CD14-positive monocyte (primary cell): ENCODE measurements at regions not wholly inside any gene's neighbourhood (a gene's known extent, or its start where the extent isn't known, plus 50 kb on each side); places are given as distances from the start of the nearest gene placed in this dataset.

Experiments used
- DNase-seq, 3 donors: peaks; one replicate each; pipeline ENCODE4 v3.0.0-alpha.2; 2011 to 2022
- H2AFZ ChIP-seq: 2 replicates; pipeline ENCODE4 v1.6.0; 2012; ENCODE audit warnings: mild to moderate bottlenecking, low read depth, low read length, inconsistent platforms; ENCODE audit not compliant: insufficient read depth, poor library complexity, severe bottlenecking
- H3K27ac ChIP-seq, 2 donors: 1 replicate in 1 of 2; 2 replicates in 1 of 2; pipeline ENCODE4 v1.5.1; 2012 to 2013; ENCODE audit warnings: low read length in 2 of 2, control low read depth in 1 of 2, inconsistent platforms in 1 of 2, low read depth in 1 of 2, mild to moderate bottlenecking in 1 of 2
- H3K27me3 ChIP-seq, 2 donors: one replicate each; pipeline versions ENCODE4 v1.6.0 to v1.6.1; 2011 to 2013; ENCODE audit warnings: low read length in 2 of 2; ENCODE audit not compliant: control insufficient read depth in 2 of 2, insufficient read depth in 2 of 2
- H3K36me3 ChIP-seq, 2 donors: replicated peaks in 1 of 2; 1 replicate in 1 of 2; 2 replicates in 1 of 2; pipeline versions ENCODE4 v1.5.1 to v1.6.1; 2012 to 2013; ENCODE audit warnings: low read length in 2 of 2, control low read depth in 1 of 2, inconsistent platforms in 1 of 2, mild to moderate bottlenecking in 1 of 2; ENCODE audit not compliant: insufficient read depth in 2 of 2, control insufficient read depth in 1 of 2
- H3K4me1 ChIP-seq, 2 donors: 1 replicate in 1 of 2; 2 replicates in 1 of 2; pipeline versions ENCODE4 v1.5.1 to v1.6.1; 2012 to 2013; ENCODE audit warnings: low read length in 2 of 2, control low read depth in 1 of 2, inconsistent platforms in 1 of 2, mild to moderate bottlenecking in 1 of 2, moderate library complexity in 1 of 2; ENCODE audit not compliant: insufficient read depth in 2 of 2, control insufficient read depth in 1 of 2
- H3K4me2 ChIP-seq: replicated peaks from 2 replicates; pipeline ENCODE3; 2012; ENCODE audit warnings: low read length, moderate library complexity, mild to moderate bottlenecking; ENCODE audit not compliant: poor library complexity, severe bottlenecking; ENCODE audit errors: extremely low read depth
- H3K4me3 ChIP-seq, 3 experiments: fragments of 200-600 bp in 1 of 3; sonication (generic) in 1 of 3; replicated peaks in 1 of 3; 1 replicate in 2 of 3; 2 replicates in 1 of 3; pipeline ENCODE4 v1.5.1; 2011 to 2013; ENCODE audit warnings: low read length in 3 of 3, mild to moderate bottlenecking in 3 of 3, control low read depth in 2 of 3, low read depth in 2 of 3, inconsistent platforms in 1 of 3, moderate library complexity in 1 of 3
- H3K79me2 ChIP-seq: 2 replicates; pipeline ENCODE4 v1.6.0; 2012; ENCODE audit warnings: mild to moderate bottlenecking, control low read depth, inconsistent platforms, low read length, moderate library complexity; ENCODE audit not compliant: insufficient read depth
- H3K9ac ChIP-seq: 2 replicates; pipeline ENCODE4 v1.6.0; 2017; ENCODE audit warnings: low read length, mild to moderate bottlenecking; ENCODE audit not compliant: insufficient read depth, poor library complexity, severe bottlenecking
- H3K9me3 ChIP-seq, 2 donors: replicated peaks in 1 of 2; 1 replicate in 1 of 2; 2 replicates in 1 of 2; pipeline versions ENCODE4 v1.5.1 to v1.6.1; 2012 to 2013; ENCODE audit warnings: low read length in 2 of 2, control low read depth in 1 of 2; ENCODE audit not compliant: control insufficient read depth in 1 of 2, insufficient read depth in 1 of 2
- H4K20me1 ChIP-seq: 2 replicates; pipeline ENCODE4 v1.6.0; 2012; ENCODE audit warnings: mild to moderate bottlenecking, low read length, control low read depth, moderate library complexity; ENCODE audit not compliant: insufficient read depth
- H3K27ac Mint-ChIP-seq, 7 donors: one replicate each; pipeline ENCODE4 v1.8.0; 2020; ENCODE audit warnings: mild to moderate bottlenecking in 7 of 7, mixed read lengths in 7 of 7, moderate library complexity in 6 of 7, inconsistent platforms in 2 of 7
- H3K27me3 Mint-ChIP-seq, 3 donors: one replicate each; pipeline ENCODE4 v1.8.0; 2021 to 2022; ENCODE audit warnings: low read depth in 3 of 3, mild to moderate bottlenecking in 3 of 3, mixed read lengths in 3 of 3, moderate library complexity in 3 of 3, inconsistent platforms in 1 of 3
- H3K36me3 Mint-ChIP-seq, 2 donors: one replicate each; pipeline ENCODE4 v1.8.0; 2020; ENCODE audit warnings: mixed read lengths in 2 of 2, inconsistent platforms in 1 of 2, mild to moderate bottlenecking in 1 of 2
- H3K4me1 Mint-ChIP-seq: one replicate; pipeline ENCODE4 v1.8.0; 2020; ENCODE audit warnings: mild to moderate bottlenecking, mixed read lengths
- H3K4me3 Mint-ChIP-seq, 2 donors: one replicate each; pipeline ENCODE4 v1.8.0; 2020; ENCODE audit warnings: mild to moderate bottlenecking in 2 of 2, mixed read lengths in 2 of 2, moderate library complexity in 1 of 2
- H3K9me3 Mint-ChIP-seq, 7 donors: one replicate each; pipeline ENCODE4 v1.8.0; 2020 to 2022; ENCODE audit warnings: mixed read lengths in 7 of 7, mild to moderate bottlenecking in 6 of 7, moderate library complexity in 6 of 7, inconsistent platforms in 2 of 7
- CTCF ChIP-seq: fragments of 200-600 bp; IDR thresholded peaks from one replicate; pipeline ENCODE4 v1.8.0; 2022; ENCODE audit warnings: antibody characterized with exemption, mild to moderate bottlenecking
- WGBS: methylation state at CpG from one replicate; pipeline ENCODE4 v1.1.5; 2013; ENCODE audit warnings: missing lambda C conversion rate; ENCODE audit not compliant: insufficient coverage; 5-methylcytosine and 5-hydroxymethylcytosine counted together
- intact Hi-C, 2 donors: fragments of 100-400 bp; cut with micrococcal nuclease; formaldehyde crosslinking; loops; one replicate each; pipeline versions ENCODE4 v1.15.0 to v1.15.1; 2023

- DNase-seq, result no peak
- no peaks in the 10 kb centered on the region for H3K79me2 ChIP-seq
- no peak overlapping the region for H3K9ac ChIP-seq
- no peaks in the 10 kb centered on the region for H4K20me1 ChIP-seq
- Mint-ChIP-seq H3K4me1 (peaks cover 16% of the 10 kb centered on the region), H3K4me3 (no peak overlapping the region), H3K27me3 (peaks cover 0 to 5% (median 2%) of the 10 kb centered on the region in 3 donors), H3K27ac (no peak overlapping the region), H3K9me3 (peaks cover 0 to 5% (median 0%) of the 10 kb centered on the region in 7 donors), H3K36me3 (no peaks in the 10 kb centered on the region)
- intact Hi-C loops, result no loop called here
- H3K4me1 ChIP-seq, result peaks cover 8 to 12% of the 10 kb centered on the region in 2 donors
- no peaks in the 10 kb centered on the region for H3K27me3 ChIP-seq
- no peak for TF ChIP-seq CTCF
- H2AFZ ChIP-seq, result no peak overlapping the region
- H3K4me2 ChIP-seq, result no peak overlapping the region
- H3K9me3 ChIP-seq, result no peaks in the 10 kb centered on the region
- H3K4me3 ChIP-seq, result no peak overlapping the region
- no peak overlapping the region for H3K27ac ChIP-seq
- no peaks in the 10 kb centered on the region for H3K36me3 ChIP-seq
Measured at GRCh38 chr7:18140943-18141342, 113.3 kb upstream of the PRPS1L1 start.

- H3K4me1 Mint-ChIP-seq, result peaks cover 16% of the 10 kb centered on the region
- Histone ChIP-seq H3K4me3 (no peak overlapping the region), H3K27me3 (no peaks in the 10 kb centered on the region), H3K79me2 (no peaks in the 10 kb centered on the region), H2AFZ (no peak overlapping the region), H3K4me1 (peaks cover 8 to 12% of the 10 kb centered on the region in 2 donors), H3K27ac (no peak overlapping the region), H3K36me3 (no peaks in the 10 kb centered on the region), H3K9ac (no peak overlapping the region), H3K4me2 (no peak overlapping the region), H3K9me3 (no peaks in the 10 kb centered on the region), H4K20me1 (no peaks in the 10 kb centered on the region)
- H3K36me3 Mint-ChIP-seq, result no peaks in the 10 kb centered on the region
- H3K9me3 Mint-ChIP-seq, result no peaks in the 10 kb centered on the region
- intact Hi-C loops, result no loop called here
- peaks cover 0 to 3% (median 0%) of the 10 kb centered on the region in 3 donors for H3K27me3 Mint-ChIP-seq
- WGBS, result 0% methylated on average over 1 of the region's 1 CpG
- TF ChIP-seq CTCF, result no peak
- H3K27ac Mint-ChIP-seq, result peak overlapping the region in 2 of 7 donors; percentile 27 to 35
- DNase-seq, result peak; percentile 66 to 84 (median 75)
- H3K4me3 Mint-ChIP-seq, result no peak overlapping the region
Measured at GRCh38 chr7:18144166-18144565, 116.5 kb upstream of the PRPS1L1 start.
